Activated CD8-positive, alpha-beta T cell treated with anti-CD3 and anti-CD28 coated beads, Interleukin-2, amount 10 ng/mL, durations not matched to agents 7 days and 5 days (primary cell): ENCODE measurements at regions not wholly inside any gene's neighbourhood (a gene's known extent, or its start where the extent isn't known, plus 50 kb on each side); places are given as distances from the start of the nearest gene placed in this dataset.

Source experiments
- ATAC-seq: fragments of 150-1000 bp; cut with Tn5 transposase; one replicate; pipeline ENCODE4 v1.10.0; 2021; ENCODE audit warnings: moderate library complexity
- CTCF ChIA-PET: fragments of 350-600 bp; sonication (Branson Sonifier 250); formaldehyde crosslinking; loops from one replicate; lab custom pipeline; 2021; ENCODE audit warnings: antibody characterized with exemption; lab: Charles Lee
- POLR2A ChIA-PET: fragments of 350-600 bp; sonication (Branson Sonifier 250); formaldehyde crosslinking; loops from one replicate; lab custom pipeline; 2021; ENCODE audit warnings: antibody characterized with exemption; lab: Charles Lee
- DNase-seq: peaks from one replicate; pipeline ENCODE4 v3.0.0-alpha.2; 2020
- H3K27ac Mint-ChIP-seq: one replicate; pipeline ENCODE4 v1.8.0; 2021; ENCODE audit warnings: mild to moderate bottlenecking, mixed read lengths
- H3K27me3 Mint-ChIP-seq: one replicate; pipeline ENCODE4 v1.8.0; 2021; ENCODE audit warnings: low read depth, mixed read lengths
- H3K36me3 Mint-ChIP-seq: one replicate; pipeline ENCODE4 v1.8.0; 2021; ENCODE audit warnings: low read depth, mixed read lengths
- H3K4me1 Mint-ChIP-seq: one replicate; pipeline ENCODE4 v1.8.0; 2021; ENCODE audit warnings: low read depth, mixed read lengths
- H3K4me3 Mint-ChIP-seq: one replicate; pipeline ENCODE4 v1.8.0; 2021; ENCODE audit warnings: mild to moderate bottlenecking, mixed read lengths
- H3K9me3 Mint-ChIP-seq: one replicate; pipeline ENCODE4 v1.8.0; 2022; ENCODE audit warnings: mixed read lengths; ENCODE audit not compliant: insufficient read depth

- CTCF ChIA-PET, result interaction anchor here (0.8 to 1.0 kb wide), 3 partner anchors 105 to 830 kb away, joined by 3 read pairs; no protein-coding TSS in a partner anchor
- no peak overlapping the region for H3K27ac Mint-ChIP-seq
Measured at GRCh38 chr21:15592957-15593356, 136.8 kb upstream of the USP25 start.

GRCh38 chr21:15601390-15601789 is 128.4 kb upstream of the USP25 start:
- DNase-seq, result no peak
- no peaks in the 10 kb centered on the region for H3K4me1 Mint-ChIP-seq
- H3K27me3 Mint-ChIP-seq, result peaks cover 7% of the 10 kb centered on the region
- no peak for ATAC-seq
- no peak overlapping the region for H3K4me3 Mint-ChIP-seq
- no peak overlapping the region for H3K27ac Mint-ChIP-seq
- H3K9me3 Mint-ChIP-seq, result peaks cover 5% of the 10 kb centered on the region
- ChIA-PET CTCF (interaction anchor here (1.4 kb wide), 1 partner anchor 119 kb away, joined by 3 read pairs; no protein-coding TSS in a partner anchor), POLR2A (no interaction called here)
- no peaks in the 10 kb centered on the region for H3K36me3 Mint-ChIP-seq

More at GRCh38 chr21:15592957-15593356, 136.8 kb upstream of the USP25 start:
- peaks cover 15% of the 10 kb centered on the region for H3K27me3 Mint-ChIP-seq
- H3K9me3 Mint-ChIP-seq, result no peaks in the 10 kb centered on the region
- no peaks in the 10 kb centered on the region for H3K4me1 Mint-ChIP-seq
- DNase-seq, result no peak
- POLR2A ChIA-PET, result no interaction called here
- no peaks in the 10 kb centered on the region for H3K36me3 Mint-ChIP-seq
- H3K4me3 Mint-ChIP-seq, result no peak overlapping the region
- no peak for ATAC-seq

GRCh38 chr21:15604413-15604812 is 125.4 kb upstream of the USP25 start:
- DNase-seq (no peak), ATAC-seq (no peak)
- Mint-ChIP-seq H3K4me1 (no peaks in the 10 kb centered on the region), H3K36me3 (no peaks in the 10 kb centered on the region), H3K9me3 (peaks cover 5% of the 10 kb centered on the region), H3K27me3 (peaks cover 4% of the 10 kb centered on the region), H3K27ac (no peak overlapping the region), H3K4me3 (no peak overlapping the region)
- ChIA-PET CTCF (no interaction called here), POLR2A (no interaction called here)

- no peaks in the 10 kb centered on the region for H3K36me3 Mint-ChIP-seq
- H3K27ac Mint-ChIP-seq, result no peak overlapping the region
- ChIA-PET CTCF (no interaction called here), POLR2A (no interaction called here)
- peaks cover 6% of the 10 kb centered on the region for H3K9me3 Mint-ChIP-seq
- no peaks in the 10 kb centered on the region for H3K4me1 Mint-ChIP-seq
- peaks cover 4% of the 10 kb centered on the region for H3K27me3 Mint-ChIP-seq
- no peak overlapping the region for H3K4me3 Mint-ChIP-seq
- DNase-seq (no peak), ATAC-seq (no peak)
Measured at GRCh38 chr21:15614766-15615165, 115.0 kb upstream of the USP25 start.

GRCh38 chr21:15616864-15617574 is 112.8 kb upstream of the USP25 start:
- no peaks in the 10 kb centered on the region for H3K36me3 Mint-ChIP-seq
- ChIA-PET CTCF (no interaction called here), POLR2A (no interaction called here)
- ATAC-seq (no peak), DNase-seq (no peak)
- H3K27me3 Mint-ChIP-seq, result peaks cover 4% of the 10 kb centered on the region
- peaks cover 1% of the 10 kb centered on the region for H3K9me3 Mint-ChIP-seq
- no peak overlapping the region for H3K27ac Mint-ChIP-seq
- H3K4me1 Mint-ChIP-seq, result no peaks in the 10 kb centered on the region
- H3K4me3 Mint-ChIP-seq, result no peak overlapping the region

- H3K4me3 Mint-ChIP-seq, result no peak overlapping the region
- peaks cover 4% of the 10 kb centered on the region for H3K27me3 Mint-ChIP-seq
- H3K27ac Mint-ChIP-seq, result no peak overlapping the region
- ChIA-PET CTCF (no interaction called here), POLR2A (no interaction called here)
- ATAC-seq, result no peak
- H3K36me3 Mint-ChIP-seq, result no peaks in the 10 kb centered on the region
- no peaks in the 10 kb centered on the region for H3K9me3 Mint-ChIP-seq
- no peaks in the 10 kb centered on the region for H3K4me1 Mint-ChIP-seq
- no peak for DNase-seq
Measured at GRCh38 chr21:15617964-15618363, 111.8 kb upstream of the USP25 start.

- POLR2A ChIA-PET, result no interaction called here
- no peaks in the 10 kb centered on the region for H3K9me3 Mint-ChIP-seq
Measured at GRCh38 chr21:15620892-15621291, 108.9 kb upstream of the USP25 start.

GRCh38 chr21:15624646-15625045 is 105.1 kb upstream of the USP25 start:
- no peaks in the 10 kb centered on the region for H3K9me3 Mint-ChIP-seq
- POLR2A ChIA-PET, result interaction anchor here (0.7 kb wide), 1 partner anchor 106 kb away, joined by 4 read pairs; no protein-coding TSS in a partner anchor
- peaks cover 5% of the 10 kb centered on the region for H3K27me3 Mint-ChIP-seq
- ATAC-seq, result no peak
- no peaks in the 10 kb centered on the region for H3K36me3 Mint-ChIP-seq
- DNase-seq, result no peak
- CTCF ChIA-PET, result no interaction called here
- no peaks in the 10 kb centered on the region for H3K4me1 Mint-ChIP-seq
- H3K27ac Mint-ChIP-seq, result no peak overlapping the region
- no peak overlapping the region for H3K4me3 Mint-ChIP-seq

More at GRCh38 chr21:15620892-15621291, 108.9 kb upstream of the USP25 start:
- no peaks in the 10 kb centered on the region for H3K36me3 Mint-ChIP-seq
- H3K27ac Mint-ChIP-seq, result no peak overlapping the region
- H3K4me1 Mint-ChIP-seq, result no peaks in the 10 kb centered on the region
- no peak for ATAC-seq
- H3K4me3 Mint-ChIP-seq, result no peak overlapping the region
- CTCF ChIA-PET, result no interaction called here
- H3K27me3 Mint-ChIP-seq, result peaks cover 7% of the 10 kb centered on the region
- DNase-seq, result no peak

- ChIA-PET CTCF (no interaction called here), POLR2A (interaction anchor here (0.7 kb wide), 1 partner anchor 105 kb away, joined by 4 read pairs; no protein-coding TSS in a partner anchor)
- H3K27ac Mint-ChIP-seq, result no peak overlapping the region
- no peak overlapping the region for H3K4me3 Mint-ChIP-seq
- peaks cover 5% of the 10 kb centered on the region for H3K27me3 Mint-ChIP-seq
- no peaks in the 10 kb centered on the region for H3K4me1 Mint-ChIP-seq
- ATAC-seq, result no peak
- no peaks in the 10 kb centered on the region for H3K9me3 Mint-ChIP-seq
- H3K36me3 Mint-ChIP-seq, result no peaks in the 10 kb centered on the region
- DNase-seq, result no peak
Measured at GRCh38 chr21:15625363-15625762, 104.4 kb upstream of the USP25 start.

- Mint-ChIP-seq H3K27me3 (peaks cover 5% of the 10 kb centered on the region), H3K36me3 (no peaks in the 10 kb centered on the region), H3K4me3 (no peak overlapping the region), H3K27ac (no peak overlapping the region), H3K4me1 (no peaks in the 10 kb centered on the region), H3K9me3 (no peaks in the 10 kb centered on the region)
- no peak for ATAC-seq
- no peak for DNase-seq
- POLR2A ChIA-PET, result no interaction called here
- CTCF ChIA-PET, result no interaction called here
Measured at GRCh38 chr21:15626031-15626430, 103.8 kb upstream of the USP25 start.

- no peak overlapping the region for H3K27ac Mint-ChIP-seq
- no peak for DNase-seq
- H3K9me3 Mint-ChIP-seq, result no peaks in the 10 kb centered on the region
- H3K4me3 Mint-ChIP-seq, result no peak overlapping the region
- H3K4me1 Mint-ChIP-seq, result no peaks in the 10 kb centered on the region
- ATAC-seq, result no peak
- POLR2A ChIA-PET, result no interaction called here
- H3K27me3 Mint-ChIP-seq, result peaks cover 5% of the 10 kb centered on the region
- H3K36me3 Mint-ChIP-seq, result no peaks in the 10 kb centered on the region
- CTCF ChIA-PET, result no interaction called here
Measured at GRCh38 chr21:15627011-15627410, 102.8 kb upstream of the USP25 start.

- H3K36me3 Mint-ChIP-seq, result no peaks in the 10 kb centered on the region
- DNase-seq (no peak), ATAC-seq (no peak)
- no peaks in the 10 kb centered on the region for H3K9me3 Mint-ChIP-seq
- H3K27ac Mint-ChIP-seq, result no peak overlapping the region
- CTCF ChIA-PET, result no interaction called here
- peaks cover 5% of the 10 kb centered on the region for H3K27me3 Mint-ChIP-seq
- POLR2A ChIA-PET, result no interaction called here
- no peak overlapping the region for H3K4me3 Mint-ChIP-seq
- no peaks in the 10 kb centered on the region for H3K4me1 Mint-ChIP-seq
Measured at GRCh38 chr21:15627823-15628222, 102.0 kb upstream of the USP25 start.
